CD1c-positive myeloid dendritic cell (primary cell): ENCODE measurements at regions not wholly inside any gene's neighbourhood (a gene's known extent, or its start where the extent isn't known, plus 50 kb on each side); places are given as distances from the start of the nearest gene placed in this dataset.

Experiments
- DNase-seq: peaks from one replicate; pipeline ENCODE4 v3.0.0-alpha.2; 2016; ENCODE audit errors: extremely low spot score

- DNase-seq, result peak; percentile 96
Observed at GRCh38 chr3:194769020-194769643, 83.4 kb downstream of the FAM43A start.

- DNase-seq, result no peak
Observed at GRCh38 chr3:194772241-194773000, 86.7 kb downstream of the FAM43A start.

- DNase-seq, result no peak
Observed at GRCh38 chr3:194773216-194773615, 87.5 kb downstream of the FAM43A start.

DNA sequence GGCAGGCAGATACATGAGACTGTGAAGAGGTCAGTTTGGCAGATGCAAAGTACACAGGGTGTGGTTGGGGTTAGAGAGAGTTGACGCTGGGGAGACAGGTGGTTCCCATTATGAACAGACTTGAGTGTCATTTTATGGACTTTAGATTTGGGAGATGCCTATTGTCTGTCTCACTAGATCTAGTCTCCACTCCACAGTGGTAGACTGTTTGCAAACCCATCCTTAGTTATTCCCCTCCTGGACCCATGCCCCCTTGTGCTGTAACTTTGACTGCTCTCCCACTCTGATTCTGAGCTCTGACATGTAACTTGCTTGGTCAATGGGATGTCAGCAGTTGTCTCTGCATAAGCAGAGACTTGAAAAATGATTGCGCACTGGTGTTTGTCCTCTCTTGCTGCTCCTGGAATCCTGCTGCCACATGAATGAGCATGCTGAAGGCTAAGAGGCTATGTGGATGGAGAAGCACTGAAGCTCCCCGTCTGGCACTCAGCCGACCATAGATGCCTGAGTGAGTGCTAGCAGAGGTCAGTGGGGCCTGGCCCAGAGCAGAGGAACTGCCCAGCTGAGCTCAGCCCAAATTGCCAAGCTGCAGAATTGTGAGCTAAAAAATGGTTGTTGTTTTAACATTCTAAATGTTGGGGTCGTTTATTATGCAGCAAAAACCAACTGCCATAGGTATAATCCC is 88.2 kb downstream of the FAM43A start:
- DNase-seq, result no peak

GRCh38 chr3:194775266-194775665 is 89.6 kb downstream of the FAM43A start:
- no peak for DNase-seq

DNA sequence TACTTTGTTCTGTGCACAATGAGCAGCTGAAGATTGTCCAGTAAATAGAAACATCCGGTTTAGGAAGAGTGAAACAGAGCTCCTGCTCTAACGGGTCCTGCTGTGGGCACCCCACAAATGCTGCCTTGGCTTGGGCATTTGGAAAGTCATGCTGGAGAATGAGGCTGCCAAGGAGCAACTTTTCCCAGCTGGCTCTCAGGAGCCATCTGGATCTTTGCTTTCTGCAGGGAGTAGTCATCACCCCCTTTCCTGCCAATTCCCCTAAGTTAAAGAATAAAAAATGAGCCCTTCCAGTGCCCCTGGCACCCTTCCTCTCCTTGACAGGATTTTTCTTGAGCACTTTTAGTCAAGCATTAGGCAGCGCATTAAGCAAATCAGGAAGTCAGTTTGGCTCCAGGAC is 90.0 kb downstream of the FAM43A start:
- DNase-seq, result no peak

GRCh38 chr3:194777729-194778128 is 92.0 kb downstream of the FAM43A start:
- no peak for DNase-seq

DNA sequence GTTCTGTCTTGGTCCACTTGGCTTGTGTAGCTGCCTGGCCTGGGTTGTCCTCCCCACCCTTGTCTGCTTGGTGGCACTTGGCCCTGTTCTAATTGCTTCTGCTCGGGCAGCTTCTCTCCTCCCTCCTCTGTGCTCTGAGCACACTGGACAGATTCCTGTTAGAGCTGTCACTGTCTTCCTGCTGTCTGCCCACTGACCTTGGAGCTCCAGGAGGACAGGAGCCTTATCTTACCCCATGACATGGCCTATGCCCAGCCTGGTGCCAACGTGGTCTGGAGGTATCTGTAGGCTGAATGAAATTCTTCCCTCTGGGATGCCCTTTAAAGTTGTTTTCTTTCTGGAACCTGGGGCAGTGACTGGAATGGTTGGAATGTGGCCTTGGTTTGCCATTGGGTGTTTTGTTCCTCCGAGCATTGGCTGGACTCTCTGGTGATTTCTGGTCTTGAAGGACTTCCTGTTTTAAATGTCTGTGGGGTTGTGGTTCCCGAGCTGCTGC is 94.1 kb downstream of the FAM43A start:
- DNase-seq, result no peak

DNA sequence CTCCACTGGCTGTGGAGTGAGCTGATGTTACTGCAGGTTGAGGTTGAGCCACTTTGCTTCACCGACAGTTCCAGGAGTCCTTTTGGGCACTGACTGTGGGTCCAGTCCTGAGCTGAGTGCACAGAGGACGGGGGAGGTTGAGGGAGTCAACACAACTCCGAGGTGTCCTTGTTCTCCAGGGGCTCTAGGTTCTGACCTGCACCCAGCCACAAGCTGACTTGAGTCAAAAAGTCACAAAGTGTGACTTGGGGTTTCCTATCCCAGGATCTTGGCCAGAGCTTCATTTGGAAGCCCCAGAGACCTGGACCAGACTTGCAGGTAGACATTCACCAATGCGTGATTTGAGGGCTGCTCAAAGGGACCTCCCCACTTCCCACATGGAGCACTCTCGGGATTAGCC is 95.0 kb downstream of the FAM43A start:
- DNase-seq, result no peak

DNA sequence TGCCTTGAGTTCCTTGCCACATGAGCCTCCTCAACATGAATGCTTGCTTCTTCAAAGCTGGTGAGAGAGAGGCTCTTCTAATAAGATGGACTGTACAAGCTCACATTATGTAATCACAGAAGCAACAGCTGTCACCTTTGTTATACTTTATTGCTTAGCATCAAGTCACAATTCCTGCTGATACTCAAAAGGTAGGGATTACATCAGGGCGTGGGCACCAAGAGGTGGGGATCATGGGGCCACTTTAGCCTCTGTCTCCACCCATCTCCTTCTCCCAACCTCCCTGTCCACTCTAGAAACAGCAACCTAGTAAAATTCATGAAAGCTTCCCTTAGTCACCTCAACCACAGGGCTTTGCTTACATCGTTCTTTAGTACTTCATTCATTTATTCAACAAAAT is 95.9 kb downstream of the FAM43A start:
- DNase-seq, result no peak

- peak; percentile 90 for DNase-seq
Observed at GRCh38 chr3:194782698-194783404, 97.2 kb downstream of the FAM43A start.

- no peak for DNase-seq
Observed at GRCh38 chr3:194784361-194784760, 98.7 kb downstream of the FAM43A start.

GRCh38 chr3:194785315-194785714 is 99.6 kb downstream of the FAM43A start:
- peak; percentile 68 for DNase-seq

DNA sequence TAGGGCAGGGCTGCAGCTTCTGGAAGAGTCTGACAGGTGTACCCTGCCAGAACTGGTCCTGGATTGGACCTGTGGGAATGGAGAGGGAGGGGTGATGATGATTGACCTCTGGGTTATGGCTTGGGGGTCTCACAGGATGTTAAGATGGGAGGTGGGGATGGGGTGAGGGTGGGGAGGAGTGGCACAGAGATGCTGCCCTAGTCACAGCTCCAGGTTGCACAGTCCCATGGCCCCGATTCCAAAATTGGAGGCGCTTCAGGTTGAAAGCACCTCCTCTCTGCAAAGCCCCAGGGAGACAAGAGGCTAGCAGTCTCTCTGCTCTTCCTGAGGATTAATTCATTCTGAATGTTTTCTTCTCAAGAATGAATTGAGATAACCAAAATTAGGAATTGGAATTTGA is 101.4 kb downstream of the FAM43A start:
- DNase-seq, result no peak

DNA sequence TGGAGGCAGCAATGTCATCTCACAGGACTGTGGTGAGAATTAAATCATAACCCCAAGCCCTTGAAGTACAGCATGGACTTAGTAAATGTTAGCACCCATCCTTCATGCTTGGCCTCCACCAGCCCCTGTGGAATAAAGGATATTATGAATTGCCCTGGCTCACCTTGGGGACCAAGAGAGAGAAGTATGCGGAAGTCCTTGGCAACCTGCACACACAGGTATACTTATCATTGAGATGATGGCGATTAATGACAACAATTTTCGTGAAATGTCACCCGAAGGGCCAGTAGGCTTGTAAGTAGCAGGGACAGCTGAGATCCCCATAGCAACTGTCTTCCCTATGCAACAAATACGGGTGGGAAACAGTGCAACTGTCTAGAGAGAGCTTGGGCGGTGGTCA is 102.0 kb downstream of the FAM43A start:
- no peak for DNase-seq

GRCh38 chr3:194792368-194792767 is 106.7 kb downstream of the FAM43A start:
- DNase-seq, result no peak

- no peak for DNase-seq
Observed at GRCh38 chr3:194797555-194798250, 112.0 kb downstream of the FAM43A start.

DNA sequence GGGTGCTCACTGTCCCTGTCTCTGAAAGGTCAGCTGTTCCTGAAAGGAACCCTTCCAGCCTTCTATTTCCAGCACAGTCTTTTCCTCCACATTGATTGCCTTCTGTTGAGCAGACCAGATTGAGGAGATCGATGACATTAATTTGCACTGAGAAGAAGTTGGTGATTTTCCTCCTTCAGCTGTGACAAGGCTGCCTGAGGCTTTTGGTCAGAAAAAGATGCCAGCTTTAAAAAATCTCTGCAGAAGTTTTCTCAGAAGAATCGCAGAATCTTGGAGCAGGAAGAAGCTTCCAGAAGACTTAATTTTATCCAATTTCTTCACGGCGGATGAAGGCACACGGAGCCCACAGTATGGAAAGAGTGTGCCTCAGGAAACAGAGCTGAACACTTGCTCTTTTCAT is 112.8 kb downstream of the FAM43A start:
- DNase-seq, result no peak

- DNase-seq, result no peak
Observed at GRCh38 chr3:194800002-194800401, 114.3 kb downstream of the FAM43A start.

DNA sequence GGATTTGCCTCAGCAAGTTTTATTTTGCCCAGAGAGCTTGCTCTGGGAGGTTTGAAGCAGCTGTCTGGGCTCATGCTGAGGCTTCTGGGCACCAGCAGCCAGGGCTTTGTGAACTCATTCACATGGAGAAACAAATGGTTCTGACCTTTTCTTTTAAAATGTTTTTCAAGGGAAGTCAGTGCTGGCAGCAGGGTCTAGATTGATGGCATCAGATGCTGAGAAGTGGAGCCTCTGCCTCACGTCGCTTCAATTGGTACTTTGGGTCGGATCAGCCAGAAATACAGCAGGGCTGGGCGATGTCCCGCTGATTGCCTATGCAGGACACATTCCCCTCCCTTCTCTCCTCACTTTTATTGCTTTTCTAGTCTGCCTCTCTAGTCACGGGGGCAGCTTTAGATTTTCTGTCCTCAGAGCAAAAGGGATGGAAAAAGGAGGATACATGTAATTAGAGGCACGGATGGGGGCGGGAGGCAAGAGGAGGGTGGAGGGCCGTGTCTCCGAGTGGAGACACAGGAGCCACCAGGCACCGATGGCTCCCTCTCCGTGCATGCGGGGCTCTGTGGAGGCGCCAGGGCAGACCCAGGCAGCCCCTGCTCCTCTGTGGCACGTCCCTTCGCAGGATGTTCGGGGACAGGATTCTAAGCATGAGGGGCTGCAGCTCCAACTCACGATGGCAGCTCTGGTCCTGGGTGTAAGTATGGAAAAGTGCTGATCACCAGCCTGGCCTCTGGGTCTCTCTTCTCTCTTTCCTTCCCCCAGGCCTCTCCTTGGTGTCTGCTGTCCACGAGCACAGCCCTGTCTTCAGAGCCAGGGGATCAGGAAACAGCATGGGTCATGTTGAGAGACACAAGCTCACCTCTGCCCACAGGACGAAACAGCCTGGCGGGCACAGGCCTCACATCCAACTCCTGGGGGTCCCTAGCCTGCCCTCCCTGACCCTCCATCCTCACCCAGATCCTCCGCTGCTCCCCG is 116.1 kb downstream of the FAM43A start:
- no peak for DNase-seq
